ENCODE measurements at regions not wholly inside any gene's neighbourhood (a gene's known extent, or its start where the extent isn't known, plus 50 kb on each side); places are given as distances from the start of the nearest gene placed in this dataset.

DNA sequence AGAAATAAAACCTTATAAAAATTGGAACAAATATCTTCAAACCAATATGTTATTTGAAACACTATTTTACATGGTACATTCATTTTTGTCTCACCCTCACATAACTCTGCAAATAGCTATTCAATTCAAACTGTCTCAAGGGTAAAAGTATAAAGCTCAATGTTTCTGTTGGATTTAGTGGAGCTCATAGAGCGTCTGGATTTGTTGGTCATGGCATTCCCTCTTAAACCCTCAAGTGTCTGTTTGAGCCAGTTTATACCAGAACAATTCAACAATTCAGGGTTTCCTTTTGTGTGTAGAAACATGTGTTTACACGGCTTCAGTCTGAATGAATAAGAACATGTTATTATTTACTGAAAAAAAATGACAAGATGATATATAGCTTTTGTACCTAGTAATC is 161.6 kb downstream of the PCDH18 start:
- peak overlapping the region; percentile 4 for H3K27ac ChIP-seq
- no peak overlapping the region for H3K4me3 ChIP-seq
- TF ChIP-seq POLR2A (IDR thresholded peaks at IDR 0.05) (no peak), POLR2AphosphoS5 (IDR thresholded peaks at IDR 0.05; ENCODE audit: insufficient read depth in 1 of 2, low read depth in 1 of 2) (no peak)
- TF ChIP-seq, protein P1, sequence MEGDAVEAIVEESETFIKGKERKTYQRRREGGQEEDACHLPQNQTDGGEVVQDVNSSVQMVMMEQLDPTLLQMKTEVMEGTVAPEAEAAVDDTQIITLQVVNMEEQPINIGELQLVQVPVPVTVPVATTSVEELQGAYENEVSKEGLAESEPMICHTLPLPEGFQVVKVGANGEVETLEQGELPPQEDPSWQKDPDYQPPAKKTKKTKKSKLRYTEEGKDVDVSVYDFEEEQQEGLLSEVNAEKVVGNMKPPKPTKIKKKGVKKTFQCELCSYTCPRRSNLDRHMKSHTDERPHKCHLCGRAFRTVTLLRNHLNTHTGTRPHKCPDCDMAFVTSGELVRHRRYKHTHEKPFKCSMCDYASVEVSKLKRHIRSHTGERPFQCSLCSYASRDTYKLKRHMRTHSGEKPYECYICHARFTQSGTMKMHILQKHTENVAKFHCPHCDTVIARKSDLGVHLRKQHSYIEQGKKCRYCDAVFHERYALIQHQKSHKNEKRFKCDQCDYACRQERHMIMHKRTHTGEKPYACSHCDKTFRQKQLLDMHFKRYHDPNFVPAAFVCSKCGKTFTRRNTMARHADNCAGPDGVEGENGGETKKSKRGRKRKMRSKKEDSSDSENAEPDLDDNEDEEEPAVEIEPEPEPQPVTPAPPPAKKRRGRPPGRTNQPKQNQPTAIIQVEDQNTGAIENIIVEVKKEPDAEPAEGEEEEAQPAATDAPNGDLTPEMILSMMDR (IDR thresholded peaks at IDR 0.05) = no peak
- no peak for DNase-seq (ENCODE audit: extremely low spot score in 2 of 2)
- intact Hi-C loops (cut with DNase I) = no loop called here
- no peaks in the 10 kb centered on the region for H3K36me3 ChIP-seq
- H3K9me3 ChIP-seq = no peaks in the 10 kb centered on the region
- H3K27me3 ChIP-seq = no peaks in the 10 kb centered on the region
- peaks cover 6% of the 10 kb centered on the region for H3K4me1 ChIP-seq

DNA sequence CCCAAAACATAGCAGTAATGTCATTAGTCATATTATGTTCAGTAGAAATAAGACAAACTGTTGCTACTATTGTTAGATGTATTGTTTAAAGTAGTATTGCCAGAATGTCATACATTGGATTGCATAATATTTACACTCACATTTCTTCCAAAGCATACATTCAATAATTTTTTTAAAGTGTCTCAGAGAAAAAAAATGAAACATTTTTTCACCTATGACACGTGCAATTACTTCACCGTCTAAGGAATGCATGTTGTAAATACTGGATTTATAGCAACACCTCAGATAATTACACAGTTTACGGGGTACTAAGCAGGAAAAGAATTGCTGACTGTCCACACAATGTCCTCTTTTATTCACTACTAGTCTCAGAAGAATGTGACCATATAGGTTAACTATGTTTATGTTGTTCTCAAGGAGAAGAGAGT is 162.1 kb downstream of the PCDH18 start:
- no peaks in the 10 kb centered on the region for H3K36me3 ChIP-seq
- intact Hi-C loops (cut with DNase I) = no loop called here
- H3K27ac ChIP-seq = peak overlapping the region; percentile 4
- DNase-seq (ENCODE audit: extremely low spot score in 2 of 2) = no peak
- no peak overlapping the region for H3K4me3 ChIP-seq
- TF ChIP-seq POLR2A (IDR thresholded peaks at IDR 0.05) (no peak), POLR2AphosphoS5 (IDR thresholded peaks at IDR 0.05; ENCODE audit: insufficient read depth in 1 of 2, low read depth in 1 of 2) (no peak)
- TF ChIP-seq, protein P1 (IDR thresholded peaks at IDR 0.05) = no peak
- H3K4me1 ChIP-seq = peaks cover 6% of the 10 kb centered on the region
- H3K27me3 ChIP-seq = no peaks in the 10 kb centered on the region
- no peaks in the 10 kb centered on the region for H3K9me3 ChIP-seq

DNA sequence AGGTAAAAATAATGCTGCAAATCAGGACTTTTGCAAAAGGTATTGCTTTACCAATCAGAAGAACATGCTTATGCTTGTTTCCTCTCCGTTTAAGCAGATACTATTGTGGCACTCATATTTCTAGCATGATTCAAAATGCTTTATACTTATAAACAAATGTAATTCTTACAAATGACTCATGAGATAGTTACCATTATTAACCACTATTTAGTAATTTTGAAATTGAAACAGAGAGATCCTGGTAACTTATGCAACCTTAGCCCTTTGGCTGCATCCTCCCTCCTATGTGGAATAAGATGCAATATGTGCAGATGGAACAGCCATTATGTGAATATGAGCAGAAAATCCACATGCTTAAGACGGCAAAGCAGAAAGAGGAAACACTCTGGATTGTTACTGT is 164.7 kb downstream of the PCDH18 start:
- intact Hi-C loops (cut with DNase I) = no loop called here
- H3K4me3 ChIP-seq = no peak overlapping the region
- H3K27ac ChIP-seq = no peak overlapping the region
- H3K36me3 ChIP-seq = no peaks in the 10 kb centered on the region
- no peaks in the 10 kb centered on the region for H3K4me1 ChIP-seq
- DNase-seq (ENCODE audit: extremely low spot score in 2 of 2) = no peak
- H3K9me3 ChIP-seq = no peaks in the 10 kb centered on the region
- no peaks in the 10 kb centered on the region for H3K27me3 ChIP-seq
- TF ChIP-seq POLR2AphosphoS5 (IDR thresholded peaks at IDR 0.05; ENCODE audit: insufficient read depth in 1 of 2, low read depth in 1 of 2) (no peak), POLR2A (IDR thresholded peaks at IDR 0.05) (no peak)
- TF ChIP-seq, protein P1 (IDR thresholded peaks at IDR 0.05) = no peak

DNA sequence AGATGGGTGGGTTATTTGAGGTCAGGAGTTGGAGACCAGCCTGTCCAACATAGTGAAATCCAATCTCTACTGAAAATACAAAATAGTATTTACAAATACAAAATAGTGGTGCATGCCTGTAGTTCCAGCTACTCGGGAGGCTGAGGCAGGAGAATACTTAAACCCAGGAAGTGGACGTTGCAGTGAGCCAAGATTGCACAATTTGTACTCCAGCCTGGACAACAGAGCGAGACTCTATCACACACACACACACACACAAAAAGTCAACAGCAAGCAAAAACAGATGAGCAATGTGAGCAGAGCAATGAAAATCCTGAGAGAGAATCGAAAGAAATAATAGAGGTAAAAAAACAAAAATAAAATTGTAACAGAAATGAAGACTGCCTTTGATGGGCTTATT is 168.8 kb downstream of the PCDH18 start:
- intact Hi-C loops (cut with DNase I) = no loop called here
- H3K4me3 ChIP-seq = no peak overlapping the region
- DNase-seq (ENCODE audit: extremely low spot score in 2 of 2) = no peak
- no peak overlapping the region for H3K27ac ChIP-seq
- no peaks in the 10 kb centered on the region for H3K27me3 ChIP-seq
- no peaks in the 10 kb centered on the region for H3K36me3 ChIP-seq
- no peaks in the 10 kb centered on the region for H3K4me1 ChIP-seq
- TF ChIP-seq POLR2AphosphoS5 (IDR thresholded peaks at IDR 0.05; ENCODE audit: insufficient read depth in 1 of 2, low read depth in 1 of 2) (no peak), POLR2A (IDR thresholded peaks at IDR 0.05) (no peak)
- TF ChIP-seq, protein P1 (IDR thresholded peaks at IDR 0.05) = no peak
- H3K9me3 ChIP-seq = no peaks in the 10 kb centered on the region

DNA sequence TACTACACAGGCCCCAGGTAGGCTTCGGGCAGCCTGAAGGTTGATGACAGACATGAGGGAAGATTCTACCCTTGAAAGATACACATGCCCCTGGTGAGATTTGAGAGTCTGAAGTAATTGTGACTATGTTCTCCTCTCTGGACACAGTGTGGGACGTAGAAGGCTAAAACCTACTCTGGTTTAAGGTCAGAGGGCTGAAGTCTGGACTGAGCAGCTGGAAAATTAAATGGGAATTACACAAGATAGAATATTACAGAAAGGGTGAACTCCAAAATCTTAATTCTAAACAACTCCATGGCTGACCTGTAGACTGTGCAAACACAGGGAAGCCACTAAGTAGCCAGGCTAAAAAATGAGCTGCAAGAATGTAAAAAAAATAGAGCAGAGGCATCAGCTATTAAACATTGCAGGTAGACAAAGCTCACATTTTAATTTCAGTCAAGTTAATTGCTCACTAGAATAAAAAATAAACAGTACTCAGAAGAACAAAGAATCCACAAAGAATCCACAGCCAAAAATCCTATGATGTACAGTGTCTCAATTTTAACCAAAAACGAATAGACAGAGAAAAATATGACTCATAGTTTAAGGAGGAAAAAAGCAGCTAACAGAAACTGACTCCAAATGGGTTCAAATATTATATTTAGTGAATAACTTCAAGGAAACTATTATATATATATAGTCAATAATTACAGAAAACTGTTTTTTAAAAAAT is 170.4 kb downstream of the PCDH18 start:
- Histone ChIP-seq H3K4me3 (no peak overlapping the region), H3K9me3 (no peaks in the 10 kb centered on the region), H3K27me3 (no peaks in the 10 kb centered on the region), H3K4me1 (no peaks in the 10 kb centered on the region), H3K36me3 (no peaks in the 10 kb centered on the region), H3K27ac (no peak overlapping the region)
- intact Hi-C loops (cut with DNase I) = no loop called here
- TF ChIP-seq POLR2A (IDR thresholded peaks at IDR 0.05) = no peak
- DNase-seq (ENCODE audit: extremely low spot score in 2 of 2) = no peak

Measured in vagina (tissue), 2 donors.